Lower lobe of right lung (tissue), 2 donors: ENCODE measurements at regions not wholly inside any gene's neighbourhood (a gene's known extent, or its start where the extent isn't known, plus 50 kb on each side); places are given as distances from the start of the nearest gene placed in this dataset.

Experiments
- ATAC-seq, 2 donors: fragments of 200-7000 bp; cut with Tn5 transposase; one replicate each; pipeline ENCODE4 v1.9.1; 2020 to 2022; ENCODE audit warnings: mild to moderate bottlenecking in 2 of 2, moderate library complexity in 2 of 2
- DNase-seq: peaks from one replicate; pipeline ENCODE4 v3.0.0-alpha.2; 2020
- H3K27ac ChIP-seq: fragments of 200-600 bp; one replicate; pipeline ENCODE4 v1.8.0; 2022
- H3K27me3 ChIP-seq: fragments of 200-600 bp; one replicate; pipeline ENCODE4 v1.8.0; 2022; ENCODE audit warnings: low read depth
- H3K36me3 ChIP-seq: fragments of 200-600 bp; one replicate; pipeline ENCODE4 v1.8.0; 2022; ENCODE audit warnings: mild to moderate bottlenecking
- H3K4me1 ChIP-seq: fragments of 200-600 bp; one replicate; pipeline ENCODE4 v1.8.0; 2022
- H3K4me3 ChIP-seq: fragments of 200-600 bp; one replicate; pipeline ENCODE4 v1.8.0; 2022; ENCODE audit warnings: mild to moderate bottlenecking
- H3K9me3 ChIP-seq: fragments of 200-600 bp; one replicate; pipeline ENCODE4 v1.8.0; 2022
- CTCF ChIP-seq: fragments of 200-600 bp; IDR thresholded peaks from one replicate; pipeline ENCODE4 v1.8.0; 2022; ENCODE audit warnings: antibody characterized with exemption, mild to moderate bottlenecking
- intact Hi-C: fragments of 100-400 bp; cut with DNase I; formaldehyde crosslinking; loops from one replicate; pipeline ENCODE4 v1.11.0; 2022
- donor health status: DM: no; HTN: yes; CAD: no; lungs with severe emphysema.

- Histone ChIP-seq H3K36me3 (no peaks in the 10 kb centered on the region), H3K27me3 (no peaks in the 10 kb centered on the region), H3K4me1 (no peaks in the 10 kb centered on the region), H3K9me3 (no peaks in the 10 kb centered on the region), H3K27ac (no peak overlapping the region), H3K4me3 (no peak overlapping the region)
- TF ChIP-seq CTCF = no peak
- intact Hi-C loops = no loop called here
- no peak for ATAC-seq
- DNase-seq = no peak
Measured at GRCh38 chr2:56763683-56764082, 579.9 kb downstream of the CCDC85A start.

GRCh38 chr2:56768973-56769372 is 585.2 kb downstream of the CCDC85A start:
- no peak overlapping the region for H3K4me3 ChIP-seq
- no peaks in the 10 kb centered on the region for H3K27me3 ChIP-seq
- no peak for TF ChIP-seq CTCF
- H3K9me3 ChIP-seq = no peaks in the 10 kb centered on the region
- ATAC-seq (no peak), DNase-seq (no peak)
- no peak overlapping the region for H3K27ac ChIP-seq
- no peaks in the 10 kb centered on the region for H3K36me3 ChIP-seq
- intact Hi-C loops = no loop called here
- H3K4me1 ChIP-seq = no peaks in the 10 kb centered on the region

- H3K27ac ChIP-seq = no peak overlapping the region
- no peaks in the 10 kb centered on the region for H3K4me1 ChIP-seq
- no peak for ATAC-seq
- no peaks in the 10 kb centered on the region for H3K27me3 ChIP-seq
- H3K9me3 ChIP-seq = no peaks in the 10 kb centered on the region
- no peak for TF ChIP-seq CTCF
- no peak overlapping the region for H3K4me3 ChIP-seq
- DNase-seq = no peak
- no peaks in the 10 kb centered on the region for H3K36me3 ChIP-seq
- intact Hi-C loops = no loop called here
Measured at GRCh38 chr2:56770490-56770889, 586.7 kb downstream of the CCDC85A start.

- H3K4me1 ChIP-seq = no peaks in the 10 kb centered on the region
- H3K27me3 ChIP-seq = no peaks in the 10 kb centered on the region
- intact Hi-C loops = loop anchor here (10.0 kb wide), 1 partner anchor 189 kb away; no protein-coding TSS in a partner anchor
- H3K27ac ChIP-seq = no peak overlapping the region
- no peaks in the 10 kb centered on the region for H3K36me3 ChIP-seq
- H3K9me3 ChIP-seq = no peaks in the 10 kb centered on the region
- no peak for TF ChIP-seq CTCF
- H3K4me3 ChIP-seq = no peak overlapping the region
- ATAC-seq (no peak), DNase-seq (no peak)
Measured at GRCh38 chr2:56784046-56784445, 600.3 kb downstream of the CCDC85A start.

- H3K27me3 ChIP-seq = no peaks in the 10 kb centered on the region
- no peaks in the 10 kb centered on the region for H3K36me3 ChIP-seq
- H3K4me3 ChIP-seq = no peak overlapping the region
- TF ChIP-seq CTCF = no peak
- ATAC-seq (no peak), DNase-seq (no peak)
- intact Hi-C loops = no loop called here
- no peaks in the 10 kb centered on the region for H3K9me3 ChIP-seq
- H3K27ac ChIP-seq = no peak overlapping the region
- H3K4me1 ChIP-seq = no peaks in the 10 kb centered on the region
Measured at GRCh38 chr2:56801214-56801613, 617.4 kb downstream of the CCDC85A start.

GRCh38 chr2:56801770-56802169 is 618.0 kb downstream of the CCDC85A start:
- ATAC-seq (no peak), DNase-seq (no peak)
- intact Hi-C loops = no loop called here
- TF ChIP-seq CTCF = no peak
- Histone ChIP-seq H3K4me3 (no peak overlapping the region), H3K36me3 (no peaks in the 10 kb centered on the region), H3K9me3 (no peaks in the 10 kb centered on the region), H3K4me1 (no peaks in the 10 kb centered on the region), H3K27ac (no peak overlapping the region), H3K27me3 (no peaks in the 10 kb centered on the region)
